Loucy (cell line): ENCODE measurements at regions not wholly inside any gene's neighbourhood (a gene's known extent, or its start where the extent isn't known, plus 50 kb on each side); places are given as distances from the start of the nearest gene placed in this dataset.

Source experiments
- EZH2phosphoT487 ChIP-seq: fragments of 200-600 bp; IDR thresholded peaks from 2 replicates; pipeline ENCODE4 v1.6.1; 2018; ENCODE audit warnings: antibody characterized with exemption, mild to moderate bottlenecking, moderate library complexity, borderline replicate concordance
- TF ChIP-seq, protein P1 (sequence below): fragments of 200-600 bp; sonication (generic); conservative IDR thresholded peaks from 2 replicates; pipeline ENCODE4 v1.5.1; 2014; ENCODE audit warnings: mild to moderate bottlenecking, antibody characterized with exemption, low read length

GRCh38 chr17:77526259-77526711 lies 385.5 kb downstream of the SEC14L1 start:
- TF ChIP-seq, protein P1, sequence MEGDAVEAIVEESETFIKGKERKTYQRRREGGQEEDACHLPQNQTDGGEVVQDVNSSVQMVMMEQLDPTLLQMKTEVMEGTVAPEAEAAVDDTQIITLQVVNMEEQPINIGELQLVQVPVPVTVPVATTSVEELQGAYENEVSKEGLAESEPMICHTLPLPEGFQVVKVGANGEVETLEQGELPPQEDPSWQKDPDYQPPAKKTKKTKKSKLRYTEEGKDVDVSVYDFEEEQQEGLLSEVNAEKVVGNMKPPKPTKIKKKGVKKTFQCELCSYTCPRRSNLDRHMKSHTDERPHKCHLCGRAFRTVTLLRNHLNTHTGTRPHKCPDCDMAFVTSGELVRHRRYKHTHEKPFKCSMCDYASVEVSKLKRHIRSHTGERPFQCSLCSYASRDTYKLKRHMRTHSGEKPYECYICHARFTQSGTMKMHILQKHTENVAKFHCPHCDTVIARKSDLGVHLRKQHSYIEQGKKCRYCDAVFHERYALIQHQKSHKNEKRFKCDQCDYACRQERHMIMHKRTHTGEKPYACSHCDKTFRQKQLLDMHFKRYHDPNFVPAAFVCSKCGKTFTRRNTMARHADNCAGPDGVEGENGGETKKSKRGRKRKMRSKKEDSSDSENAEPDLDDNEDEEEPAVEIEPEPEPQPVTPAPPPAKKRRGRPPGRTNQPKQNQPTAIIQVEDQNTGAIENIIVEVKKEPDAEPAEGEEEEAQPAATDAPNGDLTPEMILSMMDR: no peak
- TF ChIP-seq EZH2phosphoT487: no peak
